Kidney (tissue), 13 donors: ENCODE measurements at regions not wholly inside any gene's neighbourhood (a gene's known extent, or its start where the extent isn't known, plus 50 kb on each side); places are given as distances from the start of the nearest gene placed in this dataset.

Experiments
- DNase-seq, 5 donors: peaks; one replicate each; pipeline ENCODE4 v3.0.0-alpha.2; 2013 to 2020
- FAIRE-seq: peaks from 2 replicates; lab custom pipeline; 2012; peaks lifted over from hg19 to GRCh38; lab: Jason Lieb, UNC
- H3K27ac ChIP-seq, 2 donors: one replicate each; pipeline ENCODE4 v1.7.0; 2013; ENCODE audit warnings: low read depth in 2 of 2, low read length in 2 of 2, inconsistent platforms in 1 of 2
- H3K27me3 ChIP-seq: one replicate; pipeline ENCODE4 v1.7.1; 2013; ENCODE audit warnings: low read length, inconsistent platforms; ENCODE audit not compliant: control insufficient read depth, insufficient read depth
- H3K36me3 ChIP-seq, 3 donors: one replicate each; pipeline versions ENCODE4 v1.7.0 to v1.7.1; 2013; ENCODE audit warnings: low read length in 3 of 3, control low read depth in 1 of 3, inconsistent platforms in 1 of 3; ENCODE audit not compliant: insufficient read depth in 3 of 3, control insufficient read depth in 2 of 3
- H3K4me1 ChIP-seq, 3 donors: one replicate each; pipeline versions ENCODE4 v1.7.0 to v1.7.1; 2013; ENCODE audit warnings: low read length in 3 of 3, inconsistent platforms in 1 of 3, low read depth in 1 of 3; ENCODE audit not compliant: control insufficient read depth in 2 of 3, insufficient read depth in 2 of 3
- H3K4me3 ChIP-seq, 3 donors: one replicate each; pipeline versions ENCODE4 v1.7.0 to v1.8.1; 2013; ENCODE audit warnings: low read length in 3 of 3, control low read depth in 1 of 3, inconsistent platforms in 1 of 3
- H3K9ac ChIP-seq, 3 donors: one replicate each; pipeline versions ENCODE4 v1.7.0 to v1.7.1; 2013; ENCODE audit warnings: low read length in 3 of 3, control low read depth in 1 of 3, inconsistent platforms in 1 of 3
- H3K9me3 ChIP-seq, 3 donors: one replicate each; pipeline versions ENCODE4 v1.7.0 to v1.7.1; 2013; ENCODE audit warnings: low read length in 3 of 3, control low read depth in 1 of 3, inconsistent platforms in 1 of 3; ENCODE audit not compliant: control insufficient read depth in 2 of 3, insufficient read depth in 1 of 3
- intact Hi-C: fragments of 100-400 bp; cut with DNase I; formaldehyde crosslinking; loops from one replicate; pipeline ENCODE4 v1.11.1; 2022
- TF ChIP-seq, protein P1 (sequence below): IDR thresholded peaks from 3 replicates; pipeline ENCODE4 v1.5.1; 2012; ENCODE audit warnings: mild to moderate bottlenecking, moderate library complexity, borderline replicate concordance; ENCODE audit not compliant: insufficient read depth; ENCODE audit errors: extremely low read depth
- donor health status: control.
- donor health status: control.
- donor health status: control.
- donor health status: control.
- donor health status: control.
- donor health status: DM: yes; HTN: yes; CAD: no.
- donor health status: Normal renal cell carcinoma (clear cell type).

DNA sequence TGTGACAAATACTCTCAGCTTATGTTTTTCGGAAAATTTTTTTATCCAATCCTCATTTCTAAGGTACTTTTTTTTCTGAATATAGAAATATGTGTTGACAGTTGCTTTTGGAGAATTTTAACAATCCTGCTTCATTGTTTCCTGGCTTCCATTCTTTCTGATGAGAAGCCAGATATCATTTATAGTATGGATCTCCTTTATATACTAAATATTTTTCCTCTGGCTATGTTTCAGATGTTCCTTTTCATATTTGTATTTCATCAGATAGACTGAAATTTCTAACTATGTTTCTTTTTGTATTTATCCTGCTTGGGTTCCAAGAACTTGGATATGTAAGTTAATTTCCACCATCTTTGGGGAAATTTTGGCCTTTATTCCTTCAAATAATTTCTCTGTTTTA is 138.9 kb upstream of the CDH11 start:
- Histone ChIP-seq H3K4me1 (no peaks in the 10 kb centered on the region), H3K27me3 (no peaks in the 10 kb centered on the region), H3K9me3 (no peaks in the 10 kb centered on the region), H3K27ac (no peak overlapping the region), H3K36me3 (no peaks in the 10 kb centered on the region), H3K4me3 (no peak overlapping the region), H3K9ac (no peak overlapping the region)
- no peak for FAIRE-seq
- no peak for DNase-seq
- intact Hi-C loops: no loop called here
- TF ChIP-seq, protein P1, sequence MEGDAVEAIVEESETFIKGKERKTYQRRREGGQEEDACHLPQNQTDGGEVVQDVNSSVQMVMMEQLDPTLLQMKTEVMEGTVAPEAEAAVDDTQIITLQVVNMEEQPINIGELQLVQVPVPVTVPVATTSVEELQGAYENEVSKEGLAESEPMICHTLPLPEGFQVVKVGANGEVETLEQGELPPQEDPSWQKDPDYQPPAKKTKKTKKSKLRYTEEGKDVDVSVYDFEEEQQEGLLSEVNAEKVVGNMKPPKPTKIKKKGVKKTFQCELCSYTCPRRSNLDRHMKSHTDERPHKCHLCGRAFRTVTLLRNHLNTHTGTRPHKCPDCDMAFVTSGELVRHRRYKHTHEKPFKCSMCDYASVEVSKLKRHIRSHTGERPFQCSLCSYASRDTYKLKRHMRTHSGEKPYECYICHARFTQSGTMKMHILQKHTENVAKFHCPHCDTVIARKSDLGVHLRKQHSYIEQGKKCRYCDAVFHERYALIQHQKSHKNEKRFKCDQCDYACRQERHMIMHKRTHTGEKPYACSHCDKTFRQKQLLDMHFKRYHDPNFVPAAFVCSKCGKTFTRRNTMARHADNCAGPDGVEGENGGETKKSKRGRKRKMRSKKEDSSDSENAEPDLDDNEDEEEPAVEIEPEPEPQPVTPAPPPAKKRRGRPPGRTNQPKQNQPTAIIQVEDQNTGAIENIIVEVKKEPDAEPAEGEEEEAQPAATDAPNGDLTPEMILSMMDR: no peak

- H3K4me3 ChIP-seq: no peak overlapping the region
- DNase-seq (no peak), FAIRE-seq (no peak)
- no peaks in the 10 kb centered on the region for H3K9me3 ChIP-seq
- no peak overlapping the region for H3K9ac ChIP-seq
- intact Hi-C loops: no loop called here
- H3K27me3 ChIP-seq: no peaks in the 10 kb centered on the region
- no peaks in the 10 kb centered on the region for H3K36me3 ChIP-seq
- H3K27ac ChIP-seq: no peak overlapping the region
- H3K4me1 ChIP-seq: no peaks in the 10 kb centered on the region
- TF ChIP-seq, protein P1: no peak
Measured at GRCh38 chr16:65254144-65254543, 132.3 kb upstream of the CDH11 start.

- Histone ChIP-seq H3K9ac (no peak overlapping the region), H3K36me3 (no peaks in the 10 kb centered on the region), H3K4me1 (no peaks in the 10 kb centered on the region), H3K27ac (no peak overlapping the region), H3K27me3 (no peaks in the 10 kb centered on the region), H3K4me3 (no peak overlapping the region), H3K9me3 (no peaks in the 10 kb centered on the region)
- DNase-seq: peak; percentile 21 to 83 (median 41)
- TF ChIP-seq, protein P1: no peak
- intact Hi-C loops: no loop called here
- FAIRE-seq: no peak
Measured at GRCh38 chr16:65249768-65250167, 127.9 kb upstream of the CDH11 start.

GRCh38 chr16:65244787-65245186 is 122.9 kb upstream of the CDH11 start:
- Histone ChIP-seq H3K4me1 (no peaks in the 10 kb centered on the region), H3K9ac (no peak overlapping the region), H3K9me3 (no peaks in the 10 kb centered on the region), H3K27me3 (no peaks in the 10 kb centered on the region), H3K27ac (no peak overlapping the region), H3K4me3 (no peak overlapping the region), H3K36me3 (no peaks in the 10 kb centered on the region)
- DNase-seq (no peak), FAIRE-seq (no peak)
- TF ChIP-seq, protein P1: no peak
- intact Hi-C loops: no loop called here
